ENCODE measurements at regions not wholly inside any gene's neighbourhood (a gene's known extent, or its start where the extent isn't known, plus 50 kb on each side); places are given as distances from the start of the nearest gene placed in this dataset.
"Not testable (repeated sequence)": the region's sequence is repeated elsewhere in the genome, so short reads cannot be mapped to it uniquely, and the experiment has no call there.

DNA sequence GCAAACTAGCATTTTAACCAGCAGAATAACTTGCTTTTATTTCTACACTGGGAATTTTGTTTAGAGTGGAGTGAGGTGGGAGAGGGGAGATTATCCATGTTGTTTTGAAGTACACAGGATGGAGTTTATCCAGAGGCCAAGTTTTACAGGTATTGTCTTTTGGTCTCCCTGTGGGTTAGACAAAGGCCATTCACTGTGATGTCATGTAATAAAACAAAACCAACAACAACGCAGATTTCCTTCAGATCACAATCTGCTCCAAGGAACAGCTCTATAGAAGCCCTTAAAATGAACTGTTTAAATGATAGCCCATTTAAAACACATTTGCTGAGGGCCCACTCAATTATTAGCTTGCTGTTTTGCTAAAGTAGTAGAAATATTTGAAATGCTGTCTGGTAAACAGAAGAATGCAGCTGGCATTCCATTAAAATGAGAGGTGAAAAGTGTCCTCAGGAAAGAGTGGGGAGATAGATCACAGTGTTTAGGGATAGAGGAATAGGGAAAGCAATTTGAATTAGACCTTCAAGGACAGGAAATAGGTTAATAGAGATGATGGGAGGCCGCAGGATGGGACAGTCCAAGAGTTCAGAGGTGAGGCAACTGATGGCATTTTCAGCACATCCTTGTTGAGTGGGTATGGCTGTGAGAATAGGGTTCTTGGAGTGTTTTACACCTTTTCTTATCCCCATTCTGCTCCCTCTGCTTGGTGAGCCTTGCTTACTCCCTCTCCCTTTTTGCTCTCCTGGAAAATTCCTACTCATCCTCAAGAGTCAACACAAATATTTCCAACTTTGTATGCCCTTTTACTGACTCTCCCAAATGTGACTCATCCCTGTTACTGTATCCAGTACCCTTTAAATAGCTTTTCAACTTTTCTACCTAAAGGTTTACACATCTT, 140.1 kb upstream of the NR3C1 start:
- DNase-seq (ENCODE audit: low read depth in 4 of 4, low spot score in 3 of 4): no peak

DNA sequence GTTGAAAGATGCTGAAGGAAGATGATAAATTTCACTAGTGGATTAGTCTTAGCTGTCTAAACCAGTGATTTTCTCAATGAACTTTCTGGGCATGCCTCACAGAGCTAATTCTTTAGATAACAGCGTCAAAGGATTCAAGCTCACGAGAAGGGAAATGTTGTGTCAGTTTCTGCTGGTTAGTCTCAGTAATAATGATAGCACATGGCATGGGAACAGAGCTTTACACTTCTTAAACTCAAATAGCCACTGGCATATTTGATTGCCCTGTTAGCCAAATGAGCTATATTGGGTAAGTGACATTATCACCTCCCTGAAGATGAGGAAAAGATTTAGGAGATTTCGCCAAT, 139.3 kb upstream of the NR3C1 start:
- no peak for DNase-seq (ENCODE audit: low read depth in 4 of 4, low spot score in 3 of 4)

DNA sequence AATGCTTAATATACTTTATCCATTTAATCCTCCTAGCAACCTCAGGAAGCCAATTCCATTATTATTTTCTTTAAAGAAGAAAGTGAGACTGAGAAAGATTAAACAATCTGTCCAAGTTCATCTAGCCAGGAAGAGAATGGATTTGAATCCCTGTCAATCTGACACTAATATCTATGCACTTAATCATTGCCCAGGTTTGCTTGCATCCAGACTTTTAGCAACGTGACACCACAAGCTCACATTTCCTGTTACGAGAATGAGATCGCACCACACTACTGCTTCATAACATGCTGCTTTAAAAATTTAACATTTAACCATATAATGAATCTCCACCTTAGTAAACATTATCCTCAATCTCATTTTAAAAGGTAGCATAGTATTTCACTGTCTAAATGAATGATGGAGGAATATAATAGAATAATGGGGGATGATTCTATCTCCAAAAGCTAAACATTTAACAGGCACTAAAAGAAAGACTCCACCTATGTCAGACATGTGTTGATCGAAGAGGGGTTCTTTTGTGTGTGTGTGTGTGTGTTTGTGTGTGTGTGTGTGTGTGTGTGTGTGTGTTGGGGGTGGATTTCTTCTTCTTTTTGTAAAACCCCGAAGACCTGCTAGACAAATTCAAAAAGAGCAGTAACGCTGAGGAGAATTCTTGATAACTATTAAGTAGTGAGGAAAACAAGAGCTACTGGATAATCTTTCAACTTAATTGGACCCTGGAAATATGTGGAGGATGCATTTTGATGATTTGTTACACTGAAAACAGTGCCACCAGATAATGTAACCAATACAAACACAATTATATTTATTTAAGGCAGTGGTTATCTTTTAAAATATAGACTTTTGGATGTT, 138.7 kb upstream of the NR3C1 start:
- DNase-seq (ENCODE audit: low read depth in 4 of 4, low spot score in 3 of 4): no peak

DNA sequence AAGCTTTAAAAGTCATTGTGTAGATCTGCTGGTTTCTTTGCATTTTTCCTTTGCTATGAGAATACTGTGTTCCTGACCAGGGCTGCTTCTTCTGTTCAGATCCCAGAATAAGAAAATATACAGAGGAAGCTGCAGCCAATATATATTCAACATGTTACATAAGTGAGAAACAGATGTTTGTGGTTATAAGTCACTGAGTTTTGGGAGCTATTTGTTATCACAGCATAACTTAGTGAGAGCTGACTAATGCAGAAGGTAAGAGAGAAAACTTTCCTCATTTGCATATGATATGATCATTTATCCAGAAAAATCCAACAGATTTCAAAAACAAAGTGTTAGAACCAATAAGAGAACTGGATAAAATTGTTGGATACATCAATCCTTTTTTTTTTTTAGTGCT, 136.3 kb upstream of the NR3C1 start:
- no peak for DNase-seq (ENCODE audit: low read depth in 4 of 4, low spot score in 3 of 4)

DNA sequence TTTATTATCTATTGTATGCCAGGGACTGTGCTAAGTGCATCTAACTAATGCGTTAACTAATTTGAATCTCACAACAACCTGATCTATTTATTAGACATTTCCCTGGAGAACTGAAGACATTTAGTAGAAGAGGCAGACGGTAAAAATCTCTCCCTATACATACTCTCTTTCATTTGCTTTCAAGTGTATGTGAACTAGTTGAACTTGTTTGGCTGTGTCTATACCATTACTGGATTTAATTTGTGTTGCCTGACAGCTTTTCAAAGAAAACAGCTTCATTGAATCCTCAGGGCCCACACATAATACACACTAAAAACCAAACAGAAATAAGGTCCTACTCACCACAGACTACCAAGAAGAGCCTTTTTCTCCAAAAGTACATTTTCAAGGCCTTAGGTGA, 133.6 kb upstream of the NR3C1 start:
- no peak for DNase-seq (ENCODE audit: low read depth in 4 of 4, low spot score in 3 of 4)

DNA sequence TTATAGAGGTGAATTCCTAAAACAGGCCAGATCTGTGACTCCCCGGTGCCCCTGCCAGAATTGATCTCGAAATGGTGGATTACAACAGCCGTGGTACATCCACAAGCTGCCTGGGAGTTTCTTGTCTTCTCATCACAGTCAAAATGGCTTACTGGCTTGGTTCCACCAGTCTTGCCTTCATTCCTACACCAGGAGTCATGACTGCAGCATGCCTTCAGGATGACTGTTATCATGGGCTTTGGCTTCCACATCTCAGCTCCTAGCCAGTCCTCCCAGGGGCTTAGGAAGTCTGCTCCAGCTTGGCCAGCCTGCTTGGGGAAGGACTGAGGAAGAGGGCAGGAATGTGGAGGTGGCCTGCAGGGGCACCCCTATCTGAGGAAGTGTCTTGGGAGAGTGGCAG, 132.9 kb upstream of the NR3C1 start:
- no peak for DNase-seq (ENCODE audit: low read depth in 4 of 4, low spot score in 3 of 4)

DNA sequence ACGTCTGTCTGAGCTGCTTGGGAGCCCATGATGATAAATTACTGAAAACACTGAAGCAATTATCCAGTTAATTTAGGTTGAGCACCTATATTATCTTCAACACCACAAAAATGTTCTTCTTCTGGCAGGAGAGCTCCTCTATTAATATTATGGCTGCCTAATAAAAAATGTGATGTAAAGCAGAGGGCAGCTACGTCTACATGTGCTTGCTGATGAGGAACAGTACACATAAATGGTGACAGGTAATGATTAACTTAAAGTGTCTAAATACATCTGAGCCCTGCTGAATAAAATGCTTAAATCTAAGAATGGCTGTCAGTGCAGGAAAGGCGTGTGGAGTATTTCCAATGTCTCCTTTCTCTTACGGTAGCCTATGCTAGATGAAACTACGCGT, 131.3 kb upstream of the NR3C1 start:
- no peak for DNase-seq (ENCODE audit: low read depth in 4 of 4, low spot score in 3 of 4)

DNA sequence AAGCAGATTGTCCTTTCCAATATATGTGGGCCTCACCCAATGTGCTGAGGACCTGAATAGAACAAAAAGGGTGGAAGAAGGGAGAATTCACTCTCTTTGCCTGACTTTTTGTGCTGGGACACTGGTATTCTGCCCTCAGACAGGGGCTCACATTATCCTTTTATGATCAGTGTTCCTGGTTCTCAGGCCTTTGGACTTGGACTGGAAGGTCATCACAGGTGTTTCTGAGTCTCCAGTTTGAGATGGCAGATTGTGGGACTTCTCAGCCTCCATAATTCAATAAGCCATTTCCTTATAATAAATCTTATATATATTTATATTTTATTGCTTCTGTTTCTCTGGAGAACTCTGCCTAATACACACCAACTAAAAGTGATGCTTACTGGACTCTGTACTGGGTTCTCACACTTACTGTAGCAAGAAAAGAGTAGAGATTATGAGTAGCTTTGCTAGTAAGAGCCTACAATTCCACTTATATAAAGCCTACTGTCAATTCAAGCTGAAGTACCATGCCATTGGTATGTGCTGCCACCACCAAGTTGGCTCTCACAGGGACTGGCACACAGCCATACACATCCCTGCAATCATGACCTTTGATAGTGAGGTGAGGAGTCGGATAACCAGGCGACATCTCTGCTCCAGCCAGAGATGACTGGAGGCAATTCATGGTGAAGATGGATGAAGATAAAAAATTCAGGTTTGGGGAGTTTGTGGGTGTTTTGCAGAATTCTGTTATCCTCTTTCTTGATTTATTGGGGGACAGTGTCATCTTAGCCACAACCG, 130.7 kb upstream of the NR3C1 start:
- DNase-seq (ENCODE audit: low read depth in 4 of 4, low spot score in 3 of 4): no peak

DNA sequence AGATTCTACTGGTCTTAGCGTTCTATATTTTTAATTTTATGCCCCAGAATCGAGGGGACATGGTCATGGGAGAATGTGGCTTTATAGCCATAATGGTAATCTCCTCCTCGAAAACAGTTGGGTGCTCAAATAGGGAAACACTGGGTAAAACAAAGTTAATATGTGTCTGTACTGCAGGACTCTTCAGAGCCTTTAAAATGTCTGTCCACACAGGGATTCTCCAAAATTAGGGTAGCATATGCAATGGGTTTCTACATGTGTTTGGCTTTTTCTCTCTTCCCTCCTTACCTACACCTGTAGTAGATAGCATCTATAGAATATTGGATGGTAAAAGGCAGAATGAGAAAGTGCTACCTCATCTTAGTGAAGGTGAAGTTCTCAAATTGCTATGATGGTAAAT, 130.0 kb upstream of the NR3C1 start:
- no peak for DNase-seq (ENCODE audit: low read depth in 4 of 4, low spot score in 3 of 4)

DNA sequence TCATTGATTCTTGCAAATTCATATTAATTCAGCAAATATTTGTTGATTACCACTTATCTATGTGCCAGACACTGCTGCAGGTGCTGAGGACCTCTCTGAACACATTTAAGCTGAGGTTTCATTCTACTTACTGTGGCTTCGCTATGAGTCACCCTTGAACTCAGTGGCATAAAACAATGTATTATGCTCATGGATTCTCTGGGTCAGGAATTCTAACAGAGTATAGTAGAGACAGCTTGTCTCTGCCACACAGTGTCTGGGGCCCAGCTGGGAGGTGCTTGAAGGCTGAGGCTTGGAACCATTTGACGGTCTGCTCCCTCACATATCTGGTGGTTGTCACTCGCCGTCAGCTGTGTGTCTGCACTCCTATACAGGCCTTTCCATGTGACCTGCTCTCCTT, 124.3 kb upstream of the NR3C1 start:
- no peak for DNase-seq (ENCODE audit: low read depth in 4 of 4, low spot score in 3 of 4)

DNA sequence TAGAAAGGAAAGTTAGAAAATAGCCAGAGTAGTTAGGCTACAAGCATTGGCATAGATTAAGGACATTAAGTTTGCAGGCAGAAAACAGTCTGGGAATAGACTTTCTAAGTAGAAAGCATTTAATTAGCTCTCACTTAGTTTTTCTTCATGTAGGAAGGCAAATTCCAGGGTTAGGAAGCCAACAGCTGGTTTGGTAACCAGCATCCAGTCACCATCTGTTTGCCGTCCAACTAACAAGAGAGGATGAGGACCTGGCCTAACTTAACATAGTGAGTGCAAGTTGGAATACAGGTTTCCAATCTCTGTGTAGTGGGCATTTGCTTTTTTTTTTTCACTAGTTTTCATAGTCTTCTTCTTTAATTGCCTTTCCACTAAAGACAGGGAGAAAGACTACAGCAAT, 121.7 kb upstream of the NR3C1 start:
- no peak for DNase-seq (ENCODE audit: low read depth in 4 of 4, low spot score in 3 of 4)

DNA sequence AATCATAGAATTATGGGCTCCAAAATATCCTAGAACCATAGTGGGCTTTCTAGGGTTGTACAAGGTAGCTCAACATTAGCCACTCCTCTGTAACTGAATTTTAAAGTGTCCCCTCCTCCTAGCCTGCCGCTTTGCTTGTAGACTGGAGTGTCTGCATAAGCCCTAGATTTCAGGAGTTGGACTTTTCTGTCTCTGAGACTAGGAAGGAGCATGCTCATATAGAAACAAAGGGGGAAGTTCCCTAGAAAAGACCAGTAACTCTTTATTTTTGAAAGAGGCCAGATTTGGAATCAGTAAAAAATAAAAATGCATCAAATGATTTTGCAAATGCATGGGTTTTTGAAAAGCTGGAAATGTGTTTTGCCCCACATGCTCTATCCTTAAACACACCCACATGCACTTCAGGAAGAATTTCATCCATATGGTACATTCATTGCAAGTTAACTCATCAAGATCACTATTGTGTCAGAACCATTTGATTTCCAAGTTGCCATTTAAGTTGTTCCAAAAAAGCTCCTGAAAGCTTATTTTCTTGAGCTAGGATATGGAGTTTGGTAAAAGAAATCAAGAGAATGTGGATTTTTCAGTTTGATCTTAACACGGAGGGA, 121.0 kb upstream of the NR3C1 start:
- DNase-seq (ENCODE audit: low read depth in 4 of 4, low spot score in 3 of 4): no peak

DNA sequence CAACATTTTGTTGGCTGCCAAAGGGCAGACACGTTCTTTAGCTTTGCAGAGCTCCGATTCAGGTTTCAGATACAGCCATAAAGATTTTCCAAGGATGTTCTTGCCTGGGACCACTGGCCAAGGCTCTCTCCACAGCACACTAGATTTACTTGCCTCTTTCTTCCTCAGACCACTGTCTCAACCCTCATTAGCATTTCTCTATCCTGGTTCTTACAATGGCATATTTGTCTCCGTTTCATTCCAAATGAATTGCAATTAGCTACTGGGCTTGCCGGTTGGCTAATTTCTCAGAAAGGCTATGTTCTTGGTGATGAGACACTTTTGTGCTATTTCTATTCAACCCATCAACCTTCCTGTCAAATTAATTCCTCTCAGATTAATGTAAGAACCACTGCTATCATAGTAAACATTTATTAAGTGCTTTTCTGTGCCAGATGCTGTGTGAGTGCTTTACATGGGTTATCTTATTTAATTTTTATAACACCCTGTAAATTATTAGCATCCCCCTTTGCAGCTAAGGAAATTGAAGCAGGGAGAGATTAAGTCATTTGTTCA, 118.4 kb upstream of the NR3C1 start:
- DNase-seq (ENCODE audit: low read depth in 4 of 4, low spot score in 3 of 4): no peak

DNA sequence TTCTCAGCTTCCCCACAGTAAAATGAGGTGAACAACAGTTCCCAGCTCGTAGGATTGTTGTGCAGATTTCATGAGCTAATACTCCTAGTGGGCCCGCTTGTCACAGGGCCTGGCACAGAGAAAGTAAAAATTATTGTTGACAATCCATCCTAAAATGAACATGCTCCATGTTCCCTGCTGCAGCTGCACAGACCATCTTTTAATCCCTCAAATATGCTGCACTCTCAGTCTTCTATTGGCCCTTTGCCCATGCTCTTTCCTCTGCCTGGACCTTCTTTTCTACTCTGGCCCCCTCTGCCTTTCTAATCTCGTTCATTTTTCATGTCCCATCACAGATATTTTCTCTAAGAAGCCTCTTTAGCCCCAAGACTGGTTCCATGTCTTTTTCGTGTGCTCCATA, 117.7 kb upstream of the NR3C1 start:
- no peak for DNase-seq (ENCODE audit: low read depth in 4 of 4, low spot score in 3 of 4)

DNA sequence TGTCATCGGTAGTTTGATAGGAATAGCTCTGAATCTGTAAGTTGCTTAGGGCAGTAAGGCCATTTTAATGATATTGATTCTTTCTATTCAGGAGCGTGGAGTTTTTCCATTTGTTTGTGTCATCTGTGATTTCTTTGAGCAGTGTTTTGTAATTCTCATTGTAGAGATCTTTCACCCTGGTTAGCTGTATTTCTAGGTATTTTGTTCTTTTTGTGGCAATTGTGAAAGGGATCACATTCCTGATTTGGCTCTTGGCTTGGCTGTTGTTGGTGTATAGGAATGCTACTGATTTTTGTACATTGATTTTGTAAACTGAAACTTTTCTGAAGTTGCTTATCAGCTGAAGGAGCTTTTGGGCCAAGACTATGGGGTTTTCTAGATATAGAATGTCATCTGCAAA, 115.7 kb upstream of the NR3C1 start:
- DNase-seq (ENCODE audit: low read depth in 4 of 4, low spot score in 3 of 4): not testable (repeated sequence)

DNA sequence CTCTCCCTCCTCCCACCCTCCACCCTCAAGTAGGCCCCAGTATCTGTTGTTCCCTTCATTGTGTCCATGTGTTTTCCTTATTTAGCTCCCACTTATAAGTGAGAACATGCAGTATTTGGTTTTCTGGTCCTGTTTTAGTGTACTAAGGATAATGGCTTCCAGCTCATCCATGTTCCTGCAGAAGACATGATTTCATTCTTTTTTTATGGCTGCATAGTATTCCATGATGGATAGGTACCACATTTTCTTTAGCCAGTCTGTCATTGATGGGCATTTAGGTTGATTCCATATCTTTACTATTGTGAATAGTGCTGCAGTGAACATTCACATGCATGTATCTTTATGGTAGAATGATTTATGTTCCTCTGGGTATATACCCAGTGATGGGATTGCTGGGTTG, 114.3 kb upstream of the NR3C1 start:
- not testable (repeated sequence) for DNase-seq (ENCODE audit: low read depth in 4 of 4, low spot score in 3 of 4)

DNA sequence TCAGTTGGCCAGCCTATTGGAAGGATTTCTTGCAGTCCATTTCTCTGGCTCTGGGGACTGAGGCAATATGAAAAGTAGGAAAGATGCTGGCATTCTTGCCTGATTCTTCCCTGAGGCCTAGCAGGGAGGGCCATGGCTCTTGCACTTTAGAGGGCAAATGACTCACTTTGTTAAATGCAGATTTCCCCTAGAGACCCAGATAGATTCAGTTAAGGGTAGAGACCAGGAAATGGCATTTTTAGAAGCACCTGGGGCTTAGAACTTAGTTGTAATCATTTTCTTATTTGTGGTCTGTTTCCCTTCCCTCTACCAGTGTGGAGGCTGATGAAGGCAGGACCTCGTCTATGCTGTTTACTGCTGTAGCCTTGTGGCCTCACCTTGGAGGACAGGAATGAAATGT, 112.8 kb upstream of the NR3C1 start:
- DNase-seq (ENCODE audit: low read depth in 4 of 4, low spot score in 3 of 4): no peak

DNA sequence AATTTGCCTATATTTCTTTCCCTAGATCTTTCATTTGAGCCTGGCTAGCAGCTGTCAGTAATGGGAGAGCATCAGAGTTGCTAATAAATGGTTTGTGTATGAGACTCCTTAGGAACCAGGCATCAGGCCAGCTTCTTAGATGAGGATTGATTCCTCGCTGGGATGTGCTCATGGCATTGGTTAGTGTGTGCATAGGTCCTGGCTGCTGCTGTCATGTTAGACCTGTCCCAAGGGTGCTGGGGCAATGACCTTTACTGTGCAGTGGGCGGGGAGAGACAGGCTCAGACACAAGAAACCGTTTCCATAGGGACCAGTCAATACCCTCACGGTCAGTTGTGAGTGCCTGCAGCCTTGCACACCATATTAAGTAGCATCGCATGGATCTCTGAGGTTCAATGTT, 112.3 kb upstream of the NR3C1 start:
- DNase-seq (ENCODE audit: low read depth in 4 of 4, low spot score in 3 of 4): no peak

DNA sequence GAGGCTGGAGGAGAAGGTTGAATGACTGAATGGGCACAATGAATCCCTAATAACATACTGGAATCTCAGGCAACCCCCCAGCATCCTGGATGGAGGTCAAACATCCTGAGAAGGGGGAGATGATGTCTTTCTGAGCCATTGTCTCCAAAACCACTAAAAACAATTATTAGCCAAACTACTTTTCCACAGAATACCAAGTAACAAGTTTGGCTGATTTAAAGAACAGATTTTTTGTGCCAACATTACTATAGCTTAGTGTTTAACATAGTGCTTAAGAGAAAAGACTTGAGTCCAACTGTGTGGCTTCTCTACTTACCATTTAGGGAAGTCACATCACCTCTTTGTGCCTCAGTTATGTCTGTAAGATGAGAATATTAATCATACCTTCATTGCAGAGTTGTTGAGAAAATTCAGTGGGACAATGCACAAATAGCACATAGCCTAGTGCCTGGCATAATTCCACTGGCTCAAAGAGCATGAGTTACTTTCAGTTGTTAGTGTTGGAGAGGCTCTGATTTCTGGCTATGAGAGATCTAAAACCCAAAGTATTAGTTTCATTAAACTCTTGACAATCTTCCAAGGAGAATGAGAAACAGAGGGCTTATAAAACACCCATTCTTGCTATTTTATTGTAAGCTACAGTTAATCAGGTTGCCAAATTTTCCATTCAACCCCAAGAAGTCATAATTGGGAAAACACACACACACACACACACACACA, 111.3 kb upstream of the NR3C1 start:
- no peak for DNase-seq (ENCODE audit: low read depth in 4 of 4, low spot score in 3 of 4)

DNA sequence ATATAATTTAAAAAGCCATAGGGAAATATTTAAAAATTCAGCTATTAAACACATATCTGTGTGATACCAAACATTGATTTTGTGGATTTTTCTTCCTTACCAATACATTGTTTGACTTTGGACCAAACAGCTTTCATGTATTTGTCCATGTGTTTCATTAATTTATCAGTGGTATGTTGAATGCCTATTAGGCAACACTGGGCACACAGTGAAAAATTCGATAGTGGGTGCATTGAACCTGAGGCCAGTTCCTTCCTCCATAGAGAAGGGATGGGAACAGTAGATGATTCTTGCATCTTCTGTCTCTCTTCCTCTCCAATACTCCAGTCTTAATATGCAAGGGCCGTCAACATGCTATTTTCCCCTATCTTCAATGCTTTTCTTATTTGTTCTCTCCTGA, 110.2 kb upstream of the NR3C1 start:
- no peak for DNase-seq (ENCODE audit: low read depth in 4 of 4, low spot score in 3 of 4)
